HCT116 (cell line): ENCODE measurements at regions not wholly inside any gene's neighbourhood (a gene's known extent, or its start where the extent isn't known, plus 50 kb on each side); places are given as distances from the start of the nearest gene placed in this dataset.

Experiments used
- ATAC-seq: fragments of 200-7000 bp; cut with Tn5 transposase; 2 replicates; pipeline ENCODE4 v1.9.1; 2020; ENCODE audit warnings: mild to moderate bottlenecking, moderate library complexity
- BruUV-seq: library from RNA; stranded (reverse); fragments of 400-500 nt; replicated peaks from 2 replicates; lab custom pipeline; 2021; lab: Mats Ljungman, UMichigan
- CTCF ChIA-PET: fragments of 300-600 bp; sonication (Branson Sonifier 250); formaldehyde crosslinking; loops from one replicate; lab custom pipeline; 2021; ENCODE audit warnings: antibody characterized with exemption; lab: Charles Lee
- POLR2A ChIA-PET: fragments of 300-600, 350-600 bp; sonication (Branson Sonifier 250); formaldehyde crosslinking; loops from one replicate; lab custom pipeline; 2021; ENCODE audit warnings: antibody characterized with exemption; lab: Charles Lee
- RAD21 ChIA-PET, 2 experiments: fragments of 300-600 bp; sonication (Branson Sonifier 250); formaldehyde crosslinking; loops; one replicate each; lab custom pipeline; 2023; ENCODE audit warnings: low total read pairs in 2 of 2; ENCODE audit not compliant: uncharacterized antibody in 2 of 2, unreplicated experiment in 2 of 2, low non-redundant PET in 1 of 2; lab: Charles Lee
- DNase-seq: peaks from one replicate; pipeline ENCODE4 v3.0.0-alpha.2; 2010; ENCODE audit warnings: low read depth, low spot score
- H2AFZ ChIP-seq: fragments of 200-600 bp; shearing (Covaris generic), sonication (generic); 2 replicates; pipeline ENCODE4 v1.6.1; 2017; ENCODE audit warnings: low read depth, mixed run types, mixed read lengths, antibody characterized with exemption, low read length; ENCODE audit not compliant: poor library complexity, severe bottlenecking
- H3K27ac ChIP-seq: 2 replicates; pipeline ENCODE4 v1.5.1; 2012; ENCODE audit warnings: low read depth, low read length
- H3K27me3 ChIP-seq: fragments of 200-600 bp; sonication (generic); 2 replicates; pipeline ENCODE4 v1.6.1; 2016; ENCODE audit warnings: mixed run types, low read length, mixed read lengths; ENCODE audit not compliant: insufficient read depth
- H3K36me3 ChIP-seq, 2 experiments: fragments of 200-500 bp in 1 of 2; fragments of 200-600 bp in 1 of 2; sonication (Bioruptor generic) in 1 of 2; sonication (generic) in 1 of 2; 2 replicates each; pipeline versions ENCODE4 v1.5.1 to v1.6.1; 2014 to 2016; ENCODE audit warnings: low read length in 2 of 2, inconsistent platforms in 1 of 2, mixed read lengths in 1 of 2, mixed run types in 1 of 2; ENCODE audit not compliant: insufficient read depth in 2 of 2, control insufficient read depth in 1 of 2
- H3K4me1 ChIP-seq, 2 experiments: fragments of 200-600 bp in 1 of 2; sonication (generic) in 1 of 2; 2 replicates each; pipeline versions ENCODE4 v1.5.1 to v1.6.1; 2012 to 2017; ENCODE audit warnings: low read length in 2 of 2, inconsistent platforms in 1 of 2, mild to moderate bottlenecking in 1 of 2, mixed read lengths in 1 of 2, mixed run types in 1 of 2, moderate library complexity in 1 of 2; ENCODE audit not compliant: insufficient read depth in 2 of 2, control insufficient read depth in 1 of 2
- H3K4me2 ChIP-seq: fragments of 200-600 bp; sonication (generic); 2 replicates; pipeline ENCODE4 v1.6.1; 2017; ENCODE audit warnings: mixed run types, low read length, mixed read lengths
- H3K4me3 ChIP-seq, 2 experiments: fragments of 200-600 bp in 1 of 2; sonication (generic) in 1 of 2; replicated peaks in 1 of 2; 2 replicates each; pipeline ENCODE4 v1.5.1; 2011 to 2016; ENCODE audit warnings: low read length in 2 of 2, control low read depth in 1 of 2, low read depth in 1 of 2, mild to moderate bottlenecking in 1 of 2, mixed read lengths in 1 of 2, mixed run types in 1 of 2
- H3K79me2 ChIP-seq: fragments of 200-600 bp; sonication (generic); 2 replicates; pipeline ENCODE4 v1.6.1; 2017; ENCODE audit warnings: mild to moderate bottlenecking, mixed run types, low read length, moderate library complexity, mixed read lengths; ENCODE audit not compliant: insufficient read depth
- H3K9ac ChIP-seq: fragments of 200-600 bp; sonication (generic); 2 replicates; pipeline ENCODE4 v1.6.1; 2016; ENCODE audit warnings: low read length, mixed read lengths
- H3K9me2 ChIP-seq: fragments of 200-600 bp; sonication (generic), shearing (Covaris generic); 2 replicates; pipeline ENCODE4 v1.6.1; 2017; ENCODE audit warnings: mixed run types, mild to moderate bottlenecking, moderate library complexity; ENCODE audit not compliant: insufficient read depth
- H3K9me3 ChIP-seq, 2 experiments: fragments of 200-500 bp in 1 of 2; fragments of 200-600 bp in 1 of 2; sonication (Bioruptor generic) in 1 of 2; sonication (generic) in 1 of 2; 2 replicates each; pipeline ENCODE4 v1.6.1; 2014 to 2017; ENCODE audit warnings: low read length in 2 of 2, mixed read lengths in 2 of 2, inconsistent platforms in 1 of 2, low read depth in 1 of 2, mild to moderate bottlenecking in 1 of 2, mixed run types in 1 of 2, moderate library complexity in 1 of 2; ENCODE audit not compliant: control insufficient read depth in 1 of 2, insufficient read depth in 1 of 2
- H4K20me1 ChIP-seq: fragments of 200-600 bp; sonication (generic), shearing (Covaris generic); 2 replicates; pipeline ENCODE4 v1.6.1; 2017; ENCODE audit warnings: mixed run types, mild to moderate bottlenecking, moderate library complexity; ENCODE audit not compliant: insufficient read depth
- CBX3 ChIP-seq: IDR thresholded peaks from 2 replicates; pipeline ENCODE4 v1.6.1; 2012; ENCODE audit warnings: low read depth
- ELF1 ChIP-seq: IDR thresholded peaks from 2 replicates; pipeline ENCODE4 v1.6.1; 2012; ENCODE audit warnings: low read depth, borderline replicate concordance
- FOSL1 ChIP-seq: IDR thresholded peaks from 2 replicates; pipeline ENCODE4 v1.6.1; 2012; ENCODE audit warnings: low read depth
- POLR2A ChIP-seq: IDR thresholded peaks from 2 replicates; pipeline ENCODE4 v1.7.0; 2011; ENCODE audit warnings: borderline replicate concordance; ENCODE audit not compliant: insufficient read depth, insufficient read length; ENCODE audit errors: extremely low read depth
- TCF7L2 ChIP-seq: IDR thresholded peaks from 2 replicates; pipeline ENCODE4 v1.7.0; 2011; ENCODE audit warnings: borderline replicate concordance, inconsistent platforms; ENCODE audit not compliant: insufficient read depth, insufficient read length; ENCODE audit errors: extremely low read depth
- intact Hi-C: fragments of 100-400 bp; cut with micrococcal nuclease; formaldehyde crosslinking; loops from 2 replicates; pipeline ENCODE4 v1.10.0; 2022
- TF ChIP-seq, protein P1 (sequence below): IDR thresholded peaks from 2 replicates; pipeline ENCODE4 v1.6.1; 2012; ENCODE audit warnings: low read depth

DNA sequence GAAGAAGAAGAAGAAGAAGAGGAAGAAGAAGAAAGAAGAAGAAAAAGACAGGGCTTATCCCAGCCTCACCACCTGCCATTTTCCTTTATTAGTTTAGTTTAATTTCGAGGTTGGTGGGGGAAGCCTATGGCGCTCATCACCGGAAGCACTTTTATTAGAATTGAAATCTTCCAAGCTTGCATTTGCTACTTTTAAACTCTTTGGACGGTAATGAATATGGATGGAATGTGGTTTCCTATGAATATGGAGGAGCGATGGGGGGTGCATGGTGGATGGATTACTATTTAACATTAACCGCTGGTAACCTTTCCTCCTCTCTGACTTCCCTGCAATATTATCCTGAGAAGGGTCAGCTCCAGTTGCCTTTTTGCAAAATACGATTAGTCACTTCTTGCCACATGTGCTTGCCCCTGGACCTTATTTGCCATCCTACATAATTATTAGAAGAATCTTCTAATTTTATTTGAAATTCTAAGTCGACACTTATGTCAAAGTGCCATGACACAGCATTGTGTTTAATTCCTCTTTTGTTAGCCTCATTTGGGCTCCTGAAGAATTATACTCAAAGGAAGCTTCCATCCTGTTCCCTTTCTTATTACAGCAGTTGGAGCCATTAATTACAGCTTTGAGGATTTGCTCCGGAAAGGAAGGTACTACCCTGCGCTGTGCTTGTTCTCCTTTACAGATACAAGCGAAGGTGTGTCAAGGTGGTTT lies 424.5 kb downstream of the VRK1 start:
- no peak overlapping the region for H3K4me2 ChIP-seq
- ChIA-PET POLR2A (no interaction called here), RAD21 (no interaction called here)
- no peak for ATAC-seq
- H3K9ac ChIP-seq = no peak overlapping the region
- H3K27ac ChIP-seq = no peak overlapping the region
- H3K79me2 ChIP-seq = no peaks in the 10 kb centered on the region
- no peaks in the 10 kb centered on the region for H4K20me1 ChIP-seq
- H2AFZ ChIP-seq = no peak overlapping the region
- H3K4me1 ChIP-seq = no peaks in the 10 kb centered on the region
- no peaks in the 10 kb centered on the region for H3K9me2 ChIP-seq
- no peaks in the 10 kb centered on the region for H3K36me3 ChIP-seq
- TF ChIP-seq ELF1 = no peak
- no peak for TF ChIP-seq POLR2A
- TF ChIP-seq FOSL1 = no peak
- TF ChIP-seq CBX3 = no peak
- TF ChIP-seq, protein P1, sequence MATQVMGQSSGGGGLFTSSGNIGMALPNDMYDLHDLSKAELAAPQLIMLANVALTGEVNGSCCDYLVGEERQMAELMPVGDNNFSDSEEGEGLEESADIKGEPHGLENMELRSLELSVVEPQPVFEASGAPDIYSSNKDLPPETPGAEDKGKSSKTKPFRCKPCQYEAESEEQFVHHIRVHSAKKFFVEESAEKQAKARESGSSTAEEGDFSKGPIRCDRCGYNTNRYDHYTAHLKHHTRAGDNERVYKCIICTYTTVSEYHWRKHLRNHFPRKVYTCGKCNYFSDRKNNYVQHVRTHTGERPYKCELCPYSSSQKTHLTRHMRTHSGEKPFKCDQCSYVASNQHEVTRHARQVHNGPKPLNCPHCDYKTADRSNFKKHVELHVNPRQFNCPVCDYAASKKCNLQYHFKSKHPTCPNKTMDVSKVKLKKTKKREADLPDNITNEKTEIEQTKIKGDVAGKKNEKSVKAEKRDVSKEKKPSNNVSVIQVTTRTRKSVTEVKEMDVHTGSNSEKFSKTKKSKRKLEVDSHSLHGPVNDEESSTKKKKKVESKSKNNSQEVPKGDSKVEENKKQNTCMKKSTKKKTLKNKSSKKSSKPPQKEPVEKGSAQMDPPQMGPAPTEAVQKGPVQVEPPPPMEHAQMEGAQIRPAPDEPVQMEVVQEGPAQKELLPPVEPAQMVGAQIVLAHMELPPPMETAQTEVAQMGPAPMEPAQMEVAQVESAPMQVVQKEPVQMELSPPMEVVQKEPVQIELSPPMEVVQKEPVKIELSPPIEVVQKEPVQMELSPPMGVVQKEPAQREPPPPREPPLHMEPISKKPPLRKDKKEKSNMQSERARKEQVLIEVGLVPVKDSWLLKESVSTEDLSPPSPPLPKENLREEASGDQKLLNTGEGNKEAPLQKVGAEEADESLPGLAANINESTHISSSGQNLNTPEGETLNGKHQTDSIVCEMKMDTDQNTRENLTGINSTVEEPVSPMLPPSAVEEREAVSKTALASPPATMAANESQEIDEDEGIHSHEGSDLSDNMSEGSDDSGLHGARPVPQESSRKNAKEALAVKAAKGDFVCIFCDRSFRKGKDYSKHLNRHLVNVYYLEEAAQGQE = no peak
- TF ChIP-seq TCF7L2 = no peak
- TF ChIP-seq, all 23 proteins: peak for 0
- Histone ChIP-seq H3K9me3 (no peaks in the 10 kb centered on the region), H3K4me3 (no peak overlapping the region), H3K27me3 (no peaks in the 10 kb centered on the region)
- intact Hi-C loops = no loop called here
- CTCF ChIA-PET = no interaction called here
- no peak for DNase-seq
- BruUV-seq = no TSS peak
